Medulla oblongata (tissue), 1 donor: ENCODE measurements at regions not wholly inside any gene's neighbourhood (a gene's known extent, or its start where the extent isn't known, plus 50 kb on each side); places are given as distances from the start of the nearest gene placed in this dataset.

Experiments
- DNase-seq: peaks from one replicate; pipeline ENCODE4 v3.0.0-alpha.2; 2015; ENCODE audit errors: extremely low spot score

GRCh38 chr4:33296876-33297455, 2576.8 kb downstream of the PCDH7 start:
- DNase-seq, result no peak

GRCh38 chr4:33302321-33302720, 2582.2 kb downstream of the PCDH7 start:
- no peak for DNase-seq

- DNase-seq, result no peak
These were observed 2586.0 kb downstream of the PCDH7 start for GRCh38 chr4:33306131-33306530.

- no peak for DNase-seq
These were observed 2595.9 kb downstream of the PCDH7 start for GRCh38 chr4:33316033-33316432.

- DNase-seq, result no peak
These were observed 2596.4 kb downstream of the PCDH7 start for GRCh38 chr4:33316578-33316977.

- DNase-seq, result no peak
These were observed 2603.2 kb downstream of the PCDH7 start for GRCh38 chr4:33323393-33323792.

GRCh38 chr4:33334416-33334815, 2614.2 kb downstream of the PCDH7 start:
- no peak for DNase-seq

GRCh38 chr4:33339762-33340161, 2619.6 kb downstream of the PCDH7 start:
- DNase-seq, result no peak

- DNase-seq, result no peak
These were observed 2620.0 kb downstream of the PCDH7 start for GRCh38 chr4:33340168-33340567.

GRCh38 chr4:33349376-33349775, 2629.2 kb downstream of the PCDH7 start:
- DNase-seq, result no peak

GRCh38 chr4:33357121-33357520, 2637.0 kb downstream of the PCDH7 start:
- no peak for DNase-seq

GRCh38 chr4:33369446-33369845, 2649.3 kb downstream of the PCDH7 start:
- no peak for DNase-seq

- DNase-seq, result no peak
These were observed 2661.6 kb downstream of the PCDH7 start for GRCh38 chr4:33381816-33382215.

GRCh38 chr4:33386764-33387163, 2666.6 kb downstream of the PCDH7 start:
- no peak for DNase-seq

GRCh38 chr4:33390976-33391375, 2670.8 kb downstream of the PCDH7 start:
- no peak for DNase-seq

GRCh38 chr4:33395731-33396485, 2675.7 kb downstream of the PCDH7 start:
- DNase-seq, result no peak

- DNase-seq, result no peak
These were observed 2680.3 kb downstream of the PCDH7 start for GRCh38 chr4:33400504-33400903.

- DNase-seq, result no peak
These were observed 2687.3 kb downstream of the PCDH7 start for GRCh38 chr4:33407496-33407895.

- DNase-seq, result no peak
These were observed 2691.0 kb downstream of the PCDH7 start for GRCh38 chr4:33411182-33411581.

- DNase-seq, result no peak
These were observed 2701.7 kb downstream of the PCDH7 start for GRCh38 chr4:33421887-33422286.

GRCh38 chr4:33422656-33423055, 2702.5 kb downstream of the PCDH7 start:
- DNase-seq, result no peak

GRCh38 chr4:33425936-33426335, 2705.8 kb downstream of the PCDH7 start:
- DNase-seq, result no peak

GRCh38 chr4:33427676-33428075, 2707.5 kb downstream of the PCDH7 start:
- DNase-seq, result no peak

- DNase-seq, result no peak
These were observed 2709.8 kb downstream of the PCDH7 start for GRCh38 chr4:33429971-33430370.
